Amygdala (tissue), 56 donors: ENCODE measurements at regions not wholly inside any gene's neighbourhood (a gene's known extent, or its start where the extent isn't known, plus 50 kb on each side); places are given as distances from the start of the nearest gene placed in this dataset.
A peak's percentile ranks its signal among the peaks of the same experiment; 100 is the strongest.
"Not testable (repeated sequence)": the region's sequence is repeated elsewhere in the genome, so short reads cannot be mapped to it uniquely, and the experiment has no call there.

Experiments used
- DNase-seq, 56 donors: peaks; one replicate each; lab custom pipeline; 2025; lab: John Stamatoyannopoulos, UW

- peak in 13 of 56 donors; percentile 4 to 34 (median 9) for DNase-seq
Measured at GRCh38 chr18:70421471-70422390, 132.9 kb downstream of the SOCS6 start.

GRCh38 chr18:70420146-70420898 is 131.5 kb downstream of the SOCS6 start:
- no peak for DNase-seq

- DNase-seq, result no peak
Measured at GRCh38 chr18:70419526-70419925, 130.7 kb downstream of the SOCS6 start.

- DNase-seq, result no peak
Measured at GRCh38 chr18:70418546-70419311, 129.9 kb downstream of the SOCS6 start.

- DNase-seq, result no peak
Measured at GRCh38 chr18:70417847-70418246, 129.0 kb downstream of the SOCS6 start.

GRCh38 chr18:70416496-70416895 is 127.7 kb downstream of the SOCS6 start:
- no peak for DNase-seq

GRCh38 chr18:70415823-70416488 is 127.1 kb downstream of the SOCS6 start:
- no peak for DNase-seq

GRCh38 chr18:70414315-70414900 is 125.6 kb downstream of the SOCS6 start:
- DNase-seq, result no peak

GRCh38 chr18:70413455-70413854 is 124.6 kb downstream of the SOCS6 start:
- DNase-seq, result no peak

GRCh38 chr18:70411876-70412435 is 123.1 kb downstream of the SOCS6 start:
- DNase-seq, result no peak

- no peak for DNase-seq
Measured at GRCh38 chr18:70411307-70411706, 122.5 kb downstream of the SOCS6 start.

GRCh38 chr18:70405052-70405451 is 116.2 kb downstream of the SOCS6 start:
- no peak for DNase-seq

- DNase-seq, result no peak
Measured at GRCh38 chr18:70400476-70400875, 111.6 kb downstream of the SOCS6 start.

GRCh38 chr18:70398076-70398475 is 109.2 kb downstream of the SOCS6 start:
- DNase-seq, result no peak

- no peak for DNase-seq
Measured at GRCh38 chr18:70397259-70397925, 108.5 kb downstream of the SOCS6 start.

GRCh38 chr18:70395771-70396170 is 106.9 kb downstream of the SOCS6 start:
- DNase-seq, result not testable (repeated sequence)

GRCh38 chr18:70394672-70395071 is 105.8 kb downstream of the SOCS6 start:
- DNase-seq, result no peak

- no peak for DNase-seq
Measured at GRCh38 chr18:70390371-70391090, 101.7 kb downstream of the SOCS6 start.
